ENCODE measurements at regions not wholly inside any gene's neighbourhood (a gene's known extent, or its start where the extent isn't known, plus 50 kb on each side); places are given as distances from the start of the nearest gene placed in this dataset.

DNA sequence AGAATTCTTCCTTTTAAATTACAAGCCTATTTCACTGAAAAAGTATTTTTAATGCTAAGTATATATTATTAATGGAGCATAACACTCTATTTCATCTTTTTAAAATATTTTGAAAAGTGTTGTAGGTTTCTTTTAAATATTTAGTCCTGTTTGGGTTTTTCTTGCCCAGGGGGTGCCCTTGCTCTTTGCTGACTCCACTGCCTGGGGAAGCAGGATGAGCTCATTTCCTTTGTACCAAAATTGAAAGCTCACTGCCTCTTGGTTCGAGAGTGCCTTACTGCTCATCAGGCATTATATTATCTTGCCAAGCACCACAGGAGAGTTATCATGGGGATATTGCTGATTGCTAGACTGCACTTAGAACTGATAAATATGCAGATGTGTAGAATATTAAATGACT lies 819.2 kb downstream of the PCDH18 start:
- Histone ChIP-seq H3K4me2 (ENCODE audit: extremely low read depth, insufficient read depth, low read length) (peak overlapping the region; percentile 67), H3K27ac (ENCODE audit: insufficient read depth, low read length) (no peak overlapping the region), H3K9me3 (ENCODE audit: control insufficient read depth, insufficient read depth, low read depth, low read length) (no peaks in the 10 kb centered on the region), H3K4me1 (ENCODE audit: control insufficient read depth, extremely low read depth, insufficient read depth, low read length) (no peaks in the 10 kb centered on the region), H3K27me3 (ENCODE audit: control insufficient read depth, insufficient read depth, low read length) (no peaks in the 10 kb centered on the region), H2AFZ (ENCODE audit: low read length) (peak overlapping the region; percentile 37), H3K36me3 (ENCODE audit: control insufficient read depth, insufficient read depth, low read length) (no peaks in the 10 kb centered on the region), H4K20me1 (ENCODE audit: control insufficient read depth, extremely low read depth, insufficient read depth, low read length) (no peaks in the 10 kb centered on the region), H3K79me2 (ENCODE audit: control insufficient read depth, insufficient read depth, low read length) (no peaks in the 10 kb centered on the region), H3K4me3 (replicated peaks in 1 of 4; ENCODE audit: control extremely low read depth in 1 of 4, insufficient read depth in 1 of 4, low read depth in 3 of 4, low read length in 4 of 4) (peak overlapping the region in 1 of 4 experiments; percentile 25), H3K9ac (ENCODE audit: insufficient read depth, low read length) (no peak overlapping the region)
- DNase-seq (ENCODE audit: low read depth in 2 of 2), result peak; percentile 17 to 42
- TF ChIP-seq EZH2 (IDR thresholded peaks at IDR 0.05; ENCODE audit: low read length, missing control alignments), result no peak
- TF ChIP-seq, protein P1, sequence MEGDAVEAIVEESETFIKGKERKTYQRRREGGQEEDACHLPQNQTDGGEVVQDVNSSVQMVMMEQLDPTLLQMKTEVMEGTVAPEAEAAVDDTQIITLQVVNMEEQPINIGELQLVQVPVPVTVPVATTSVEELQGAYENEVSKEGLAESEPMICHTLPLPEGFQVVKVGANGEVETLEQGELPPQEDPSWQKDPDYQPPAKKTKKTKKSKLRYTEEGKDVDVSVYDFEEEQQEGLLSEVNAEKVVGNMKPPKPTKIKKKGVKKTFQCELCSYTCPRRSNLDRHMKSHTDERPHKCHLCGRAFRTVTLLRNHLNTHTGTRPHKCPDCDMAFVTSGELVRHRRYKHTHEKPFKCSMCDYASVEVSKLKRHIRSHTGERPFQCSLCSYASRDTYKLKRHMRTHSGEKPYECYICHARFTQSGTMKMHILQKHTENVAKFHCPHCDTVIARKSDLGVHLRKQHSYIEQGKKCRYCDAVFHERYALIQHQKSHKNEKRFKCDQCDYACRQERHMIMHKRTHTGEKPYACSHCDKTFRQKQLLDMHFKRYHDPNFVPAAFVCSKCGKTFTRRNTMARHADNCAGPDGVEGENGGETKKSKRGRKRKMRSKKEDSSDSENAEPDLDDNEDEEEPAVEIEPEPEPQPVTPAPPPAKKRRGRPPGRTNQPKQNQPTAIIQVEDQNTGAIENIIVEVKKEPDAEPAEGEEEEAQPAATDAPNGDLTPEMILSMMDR (conservative IDR thresholded peaks at IDR 0.05 in 1 of 2, IDR thresholded peaks at IDR 0.05 in 1 of 2; ENCODE audit: low read depth in 1 of 2, low read length in 2 of 2), result peak; percentile 22 to 31

DNA sequence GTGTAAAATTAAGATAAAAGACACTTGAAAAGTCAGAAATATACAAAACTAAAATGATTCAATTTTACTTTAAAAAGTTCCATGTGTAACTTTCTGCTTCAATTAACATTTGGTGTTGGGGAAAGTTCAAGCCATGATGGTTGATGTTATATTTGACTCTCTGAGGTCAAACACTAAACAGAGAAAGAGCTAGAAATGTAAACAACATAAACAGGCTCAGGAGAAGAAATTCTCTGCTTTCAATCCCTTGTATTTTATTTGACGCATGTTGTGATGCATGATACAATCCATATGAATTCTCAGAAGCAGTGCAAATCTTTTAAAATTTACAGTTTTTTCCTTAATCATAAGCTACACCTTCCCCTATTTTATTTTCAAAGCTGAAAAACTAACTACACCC lies 822.4 kb downstream of the PCDH18 start:
- Histone ChIP-seq H3K4me2 (ENCODE audit: extremely low read depth, insufficient read depth, low read length) (no peak overlapping the region), H3K36me3 (ENCODE audit: control insufficient read depth, insufficient read depth, low read length) (no peaks in the 10 kb centered on the region), H3K27ac (ENCODE audit: insufficient read depth, low read length) (no peak overlapping the region), H3K9me3 (ENCODE audit: control insufficient read depth, insufficient read depth, low read depth, low read length) (no peaks in the 10 kb centered on the region), H3K4me3 (replicated peaks in 1 of 4; ENCODE audit: control extremely low read depth in 1 of 4, insufficient read depth in 1 of 4, low read depth in 3 of 4, low read length in 4 of 4) (no peak overlapping the region), H2AFZ (ENCODE audit: low read length) (no peak overlapping the region), H3K79me2 (ENCODE audit: control insufficient read depth, insufficient read depth, low read length) (no peaks in the 10 kb centered on the region), H3K27me3 (ENCODE audit: control insufficient read depth, insufficient read depth, low read length) (no peaks in the 10 kb centered on the region), H3K9ac (ENCODE audit: insufficient read depth, low read length) (no peak overlapping the region), H3K4me1 (ENCODE audit: control insufficient read depth, extremely low read depth, insufficient read depth, low read length) (no peaks in the 10 kb centered on the region), H4K20me1 (ENCODE audit: control insufficient read depth, extremely low read depth, insufficient read depth, low read length) (no peaks in the 10 kb centered on the region)
- peak in 1 of 2 donors; percentile 34 for DNase-seq (ENCODE audit: low read depth in 2 of 2)
- TF ChIP-seq, protein P1 (conservative IDR thresholded peaks at IDR 0.05 in 1 of 2, IDR thresholded peaks at IDR 0.05 in 1 of 2; ENCODE audit: low read depth in 1 of 2, low read length in 2 of 2), result no peak
- no peak for TF ChIP-seq EZH2 (IDR thresholded peaks at IDR 0.05; ENCODE audit: low read length, missing control alignments)

DNA sequence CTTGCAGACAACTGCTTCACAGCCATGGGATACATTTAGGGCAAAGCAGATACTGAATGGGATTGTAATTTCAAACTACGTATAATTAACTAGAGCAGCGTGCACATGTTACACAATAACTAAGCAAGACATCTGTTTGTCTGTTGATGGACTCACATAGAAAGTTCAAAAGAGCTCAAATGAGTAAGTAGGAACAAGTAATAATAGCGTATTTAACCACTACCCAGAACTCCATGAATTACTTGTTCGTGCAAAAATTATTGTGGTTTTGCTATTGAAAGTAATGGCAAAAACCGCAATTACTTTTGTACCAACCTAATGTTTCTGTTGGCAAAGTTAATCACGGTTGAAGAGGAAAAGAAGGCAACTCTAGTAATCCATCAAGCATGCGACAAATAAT lies 825.4 kb downstream of the PCDH18 start:
- H3K27ac ChIP-seq (ENCODE audit: insufficient read depth, low read length), result no peak overlapping the region
- no peaks in the 10 kb centered on the region for H4K20me1 ChIP-seq (ENCODE audit: control insufficient read depth, extremely low read depth, insufficient read depth, low read length)
- H3K9me3 ChIP-seq (ENCODE audit: control insufficient read depth, insufficient read depth, low read depth, low read length), result no peaks in the 10 kb centered on the region
- no peak for DNase-seq (ENCODE audit: low read depth in 2 of 2)
- no peak overlapping the region for H3K4me2 ChIP-seq (ENCODE audit: extremely low read depth, insufficient read depth, low read length)
- no peak overlapping the region for H2AFZ ChIP-seq (ENCODE audit: low read length)
- no peaks in the 10 kb centered on the region for H3K36me3 ChIP-seq (ENCODE audit: control insufficient read depth, insufficient read depth, low read length)
- TF ChIP-seq, protein P1 (conservative IDR thresholded peaks at IDR 0.05 in 1 of 2, IDR thresholded peaks at IDR 0.05 in 1 of 2; ENCODE audit: low read depth in 1 of 2, low read length in 2 of 2), result no peak
- no peak for TF ChIP-seq EZH2 (IDR thresholded peaks at IDR 0.05; ENCODE audit: low read length, missing control alignments)
- no peaks in the 10 kb centered on the region for H3K4me1 ChIP-seq (ENCODE audit: control insufficient read depth, extremely low read depth, insufficient read depth, low read length)
- H3K4me3 ChIP-seq (replicated peaks in 1 of 4; ENCODE audit: control extremely low read depth in 1 of 4, insufficient read depth in 1 of 4, low read depth in 3 of 4, low read length in 4 of 4), result no peak overlapping the region
- H3K79me2 ChIP-seq (ENCODE audit: control insufficient read depth, insufficient read depth, low read length), result no peaks in the 10 kb centered on the region
- no peak overlapping the region for H3K9ac ChIP-seq (ENCODE audit: insufficient read depth, low read length)
- H3K27me3 ChIP-seq (ENCODE audit: control insufficient read depth, insufficient read depth, low read length), result no peaks in the 10 kb centered on the region

Data from fibroblast of lung (primary cell).